ENCODE measurements at regions not wholly inside any gene's neighbourhood (a gene's known extent, or its start where the extent isn't known, plus 50 kb on each side); places are given as distances from the start of the nearest gene placed in this dataset.

DNA sequence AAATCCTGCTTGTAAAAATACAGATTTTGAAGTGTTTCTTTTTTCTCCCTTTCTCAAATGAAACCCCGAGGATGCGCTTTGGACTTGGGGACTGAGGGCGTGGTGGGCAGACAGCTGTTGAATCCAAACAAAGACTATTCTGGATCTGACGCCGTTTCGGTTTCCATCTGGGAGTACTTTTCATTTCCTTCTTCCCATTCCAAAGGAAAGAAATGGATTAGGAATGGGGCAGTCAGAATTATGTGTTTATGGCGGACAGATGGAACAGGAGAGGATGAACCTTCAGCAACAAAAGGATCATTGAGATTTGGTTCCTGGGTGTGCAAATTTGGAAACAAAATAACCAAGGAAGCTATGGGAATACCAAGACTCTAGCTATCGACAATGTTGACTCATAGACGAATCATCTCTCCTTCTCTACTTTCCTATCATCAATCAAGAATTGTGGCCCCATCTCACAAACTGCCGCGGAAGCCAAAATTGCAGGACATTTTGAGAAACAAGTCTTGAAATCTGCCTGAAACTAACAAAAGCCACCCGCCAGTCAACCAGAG is 300.6 kb downstream of the PARP8 start:
- no peak for DNase-seq (ENCODE audit: low read depth in 1 of 2, low spot score in 1 of 2)
- no peak overlapping the region for H3K27ac ChIP-seq (replicated peaks)
- peaks cover 68% of the 10 kb centered on the region for H3K27me3 ChIP-seq (ENCODE audit: insufficient read depth, poor library complexity, severe bottlenecking)
- no peak for TF ChIP-seq GABPA (IDR thresholded peaks at IDR 0.05; ENCODE audit: low read depth)
- TF ChIP-seq, protein P1, sequence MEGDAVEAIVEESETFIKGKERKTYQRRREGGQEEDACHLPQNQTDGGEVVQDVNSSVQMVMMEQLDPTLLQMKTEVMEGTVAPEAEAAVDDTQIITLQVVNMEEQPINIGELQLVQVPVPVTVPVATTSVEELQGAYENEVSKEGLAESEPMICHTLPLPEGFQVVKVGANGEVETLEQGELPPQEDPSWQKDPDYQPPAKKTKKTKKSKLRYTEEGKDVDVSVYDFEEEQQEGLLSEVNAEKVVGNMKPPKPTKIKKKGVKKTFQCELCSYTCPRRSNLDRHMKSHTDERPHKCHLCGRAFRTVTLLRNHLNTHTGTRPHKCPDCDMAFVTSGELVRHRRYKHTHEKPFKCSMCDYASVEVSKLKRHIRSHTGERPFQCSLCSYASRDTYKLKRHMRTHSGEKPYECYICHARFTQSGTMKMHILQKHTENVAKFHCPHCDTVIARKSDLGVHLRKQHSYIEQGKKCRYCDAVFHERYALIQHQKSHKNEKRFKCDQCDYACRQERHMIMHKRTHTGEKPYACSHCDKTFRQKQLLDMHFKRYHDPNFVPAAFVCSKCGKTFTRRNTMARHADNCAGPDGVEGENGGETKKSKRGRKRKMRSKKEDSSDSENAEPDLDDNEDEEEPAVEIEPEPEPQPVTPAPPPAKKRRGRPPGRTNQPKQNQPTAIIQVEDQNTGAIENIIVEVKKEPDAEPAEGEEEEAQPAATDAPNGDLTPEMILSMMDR (IDR thresholded peaks at IDR 0.05; ENCODE audit: insufficient read depth, low read length): no peak
- no peak for TF ChIP-seq POLR2AphosphoS5 (IDR thresholded peaks at IDR 0.05; ENCODE audit: low read depth)
- TF ChIP-seq, protein P2, sequence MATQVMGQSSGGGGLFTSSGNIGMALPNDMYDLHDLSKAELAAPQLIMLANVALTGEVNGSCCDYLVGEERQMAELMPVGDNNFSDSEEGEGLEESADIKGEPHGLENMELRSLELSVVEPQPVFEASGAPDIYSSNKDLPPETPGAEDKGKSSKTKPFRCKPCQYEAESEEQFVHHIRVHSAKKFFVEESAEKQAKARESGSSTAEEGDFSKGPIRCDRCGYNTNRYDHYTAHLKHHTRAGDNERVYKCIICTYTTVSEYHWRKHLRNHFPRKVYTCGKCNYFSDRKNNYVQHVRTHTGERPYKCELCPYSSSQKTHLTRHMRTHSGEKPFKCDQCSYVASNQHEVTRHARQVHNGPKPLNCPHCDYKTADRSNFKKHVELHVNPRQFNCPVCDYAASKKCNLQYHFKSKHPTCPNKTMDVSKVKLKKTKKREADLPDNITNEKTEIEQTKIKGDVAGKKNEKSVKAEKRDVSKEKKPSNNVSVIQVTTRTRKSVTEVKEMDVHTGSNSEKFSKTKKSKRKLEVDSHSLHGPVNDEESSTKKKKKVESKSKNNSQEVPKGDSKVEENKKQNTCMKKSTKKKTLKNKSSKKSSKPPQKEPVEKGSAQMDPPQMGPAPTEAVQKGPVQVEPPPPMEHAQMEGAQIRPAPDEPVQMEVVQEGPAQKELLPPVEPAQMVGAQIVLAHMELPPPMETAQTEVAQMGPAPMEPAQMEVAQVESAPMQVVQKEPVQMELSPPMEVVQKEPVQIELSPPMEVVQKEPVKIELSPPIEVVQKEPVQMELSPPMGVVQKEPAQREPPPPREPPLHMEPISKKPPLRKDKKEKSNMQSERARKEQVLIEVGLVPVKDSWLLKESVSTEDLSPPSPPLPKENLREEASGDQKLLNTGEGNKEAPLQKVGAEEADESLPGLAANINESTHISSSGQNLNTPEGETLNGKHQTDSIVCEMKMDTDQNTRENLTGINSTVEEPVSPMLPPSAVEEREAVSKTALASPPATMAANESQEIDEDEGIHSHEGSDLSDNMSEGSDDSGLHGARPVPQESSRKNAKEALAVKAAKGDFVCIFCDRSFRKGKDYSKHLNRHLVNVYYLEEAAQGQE (IDR thresholded peaks at IDR 0.05; ENCODE audit: insufficient replicate concordance, low read depth): no peak
- no peak overlapping the region for H3K4me3 ChIP-seq (replicated peaks; ENCODE audit: insufficient read depth, low read length)

DNA sequence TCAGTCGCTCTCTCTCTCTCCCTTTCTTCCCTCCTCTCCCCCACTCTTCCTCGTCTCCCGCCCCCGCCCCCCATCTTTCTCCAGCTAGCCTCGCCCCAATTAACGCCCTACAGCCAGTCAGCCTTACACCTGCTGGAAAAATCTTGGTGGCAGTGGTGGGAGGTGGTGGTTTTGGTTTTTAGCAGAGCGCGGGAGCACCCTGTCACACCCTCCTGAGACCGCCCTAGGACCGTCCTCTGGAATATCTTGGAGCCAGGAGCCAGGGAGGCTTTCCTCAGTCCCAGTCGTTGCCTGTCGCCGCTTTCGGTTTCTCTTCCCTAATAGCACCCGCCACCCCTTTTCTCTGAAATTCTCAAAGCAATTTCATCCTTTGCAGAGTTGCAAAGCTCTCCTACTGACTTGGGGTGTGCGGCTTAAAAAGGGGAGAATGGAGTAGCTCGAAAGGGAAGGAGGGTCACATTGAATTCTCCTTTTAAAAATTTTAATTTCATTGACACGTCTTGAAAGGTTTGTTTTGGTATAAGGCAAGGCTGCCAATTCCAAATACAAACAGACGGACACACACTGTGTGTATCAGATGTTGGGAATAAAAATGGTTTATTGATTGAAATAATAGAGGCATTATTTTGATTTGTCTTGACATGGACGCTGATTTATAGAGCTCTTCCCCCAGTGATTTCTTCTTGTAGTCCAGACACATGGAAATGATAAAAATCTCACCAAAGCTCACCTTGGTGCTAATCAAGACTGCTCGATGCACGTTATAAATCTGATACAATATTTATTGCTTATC is 301.3 kb downstream of the PARP8 start:
- TF ChIP-seq, protein P2 (IDR thresholded peaks at IDR 0.05; ENCODE audit: insufficient replicate concordance, low read depth): no peak
- TF ChIP-seq GABPA (IDR thresholded peaks at IDR 0.05; ENCODE audit: low read depth) (no peak), SPI1 (IDR thresholded peaks at IDR 0.05; ENCODE audit: borderline replicate concordance, low read depth) (no peak), POLR2AphosphoS5 (IDR thresholded peaks at IDR 0.05; ENCODE audit: low read depth) (no peak)
- TF ChIP-seq, protein P1 (IDR thresholded peaks at IDR 0.05; ENCODE audit: insufficient read depth, low read length): no peak
- Histone ChIP-seq H3K27ac (replicated peaks) (no peak overlapping the region), H3K27me3 (ENCODE audit: insufficient read depth, poor library complexity, severe bottlenecking) (peaks cover 68% of the 10 kb centered on the region), H3K4me3 (replicated peaks; ENCODE audit: insufficient read depth, low read length) (peak overlapping the region; percentile 34)
- DNase-seq (ENCODE audit: low read depth in 1 of 2, low spot score in 1 of 2): no peak

DNA sequence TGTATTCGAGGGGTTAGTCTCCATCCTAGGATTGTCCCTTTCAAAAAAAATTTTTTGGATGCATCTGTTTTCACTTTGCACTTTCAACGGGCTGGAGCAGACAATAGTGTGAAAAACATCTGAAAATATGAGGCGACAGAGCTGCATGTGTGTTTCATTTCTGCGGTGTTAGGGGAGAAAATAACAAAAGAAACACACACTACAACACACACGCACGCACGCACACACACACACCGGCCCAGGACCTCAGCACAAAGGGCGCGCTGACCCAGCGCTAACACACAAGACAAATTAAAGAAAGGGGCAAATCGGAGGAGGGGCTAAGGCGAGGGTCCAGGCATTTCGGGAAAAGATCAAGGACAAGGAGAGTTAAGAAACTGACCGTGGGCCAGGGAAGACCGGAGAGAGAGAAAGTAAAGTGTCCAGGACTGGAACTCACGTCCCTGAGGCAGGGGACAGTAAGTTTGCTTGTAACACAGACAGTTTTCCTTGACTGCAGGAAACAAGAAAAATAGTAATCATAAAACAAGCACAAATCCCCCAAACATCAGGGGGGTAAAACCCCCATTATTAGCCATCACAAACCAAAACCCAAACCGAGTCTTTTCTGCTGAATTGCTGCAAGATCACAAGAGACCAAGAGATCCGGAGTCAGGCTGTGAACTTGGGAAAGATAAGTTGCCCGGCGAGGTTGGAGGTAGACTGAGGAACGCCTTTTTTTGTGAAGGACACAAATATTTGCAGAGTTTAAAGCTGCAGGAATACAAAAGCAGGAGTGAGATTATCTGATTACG is 302.1 kb downstream of the PARP8 start:
- Histone ChIP-seq H3K4me3 (replicated peaks; ENCODE audit: insufficient read depth, low read length) (no peak overlapping the region), H3K27ac (replicated peaks) (no peak overlapping the region), H3K27me3 (ENCODE audit: insufficient read depth, poor library complexity, severe bottlenecking) (peaks cover 68% of the 10 kb centered on the region)
- TF ChIP-seq GABPA (IDR thresholded peaks at IDR 0.05; ENCODE audit: low read depth) (no peak), POLR2AphosphoS5 (IDR thresholded peaks at IDR 0.05; ENCODE audit: low read depth) (no peak), SPI1 (IDR thresholded peaks at IDR 0.05; ENCODE audit: borderline replicate concordance, low read depth) (no peak)
- TF ChIP-seq, protein P2 (IDR thresholded peaks at IDR 0.05; ENCODE audit: insufficient replicate concordance, low read depth): no peak
- TF ChIP-seq, protein P1 (IDR thresholded peaks at IDR 0.05; ENCODE audit: insufficient read depth, low read length): no peak
- DNase-seq (ENCODE audit: low read depth in 1 of 2, low spot score in 1 of 2): no peak
